NCI-H2196 (cell line): ENCODE measurements at regions not wholly inside any gene's neighbourhood (a gene's known extent, or its start where the extent isn't known, plus 50 kb on each side); places are given as distances from the start of the nearest gene placed in this dataset.
A peak's percentile ranks its signal among the peaks of the same experiment; 100 is the strongest.
"Not testable (repeated sequence)": the region's sequence is repeated elsewhere in the genome, so short reads cannot be mapped to it uniquely, and the experiment has no call there.

ENCODE experiments used
- DNase-seq: peaks from one replicate; lab custom pipeline; 2025; ENCODE audit not compliant: unreplicated experiment; lab: John Stamatoyannopoulos, UW

DNA sequence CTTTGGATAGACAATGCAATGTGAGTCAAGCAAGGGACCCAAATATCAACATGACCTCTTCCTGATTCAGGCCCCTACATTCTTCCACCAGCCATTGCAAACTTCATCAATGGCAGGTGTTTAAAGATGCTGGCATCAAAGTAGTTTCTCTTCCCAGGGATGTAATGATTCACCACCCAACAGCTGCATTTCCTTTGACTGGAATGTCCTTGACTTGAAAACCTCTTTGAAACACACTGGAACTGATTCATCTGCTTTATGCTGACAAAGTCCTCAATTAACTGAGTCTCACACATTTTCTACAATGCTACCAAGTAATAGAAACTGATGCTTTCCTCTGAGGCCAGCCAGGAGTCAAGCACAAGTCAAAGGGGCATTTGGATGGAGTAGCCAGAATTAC is 385.5 kb downstream of the GBE1 start:
- DNase-seq, result no peak

- no peak for DNase-seq
Observed at GRCh38 chr3:81364411-81364810, 397.0 kb downstream of the GBE1 start.

DNA sequence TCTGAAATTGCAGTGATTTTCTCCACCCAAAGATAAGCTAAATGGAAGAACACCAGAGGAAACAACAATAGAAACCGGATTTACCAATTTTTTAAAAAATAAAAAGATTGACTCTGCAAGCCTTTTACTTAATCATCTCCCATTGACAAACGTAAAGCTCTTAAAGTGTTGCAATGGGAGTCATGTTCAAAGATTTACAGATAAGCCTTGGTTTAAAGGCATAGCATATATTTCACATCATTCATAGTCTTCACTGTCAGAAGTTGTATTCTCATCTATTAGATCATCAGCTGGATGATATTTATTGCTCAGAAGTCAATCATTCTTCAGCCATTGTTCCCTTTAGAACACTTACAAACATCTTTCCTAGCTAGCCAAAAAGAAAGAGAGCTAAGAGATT is 397.6 kb downstream of the GBE1 start:
- DNase-seq, result no peak

- no peak for DNase-seq
Observed at GRCh38 chr3:81354119-81354518, 407.3 kb downstream of the GBE1 start.

DNA sequence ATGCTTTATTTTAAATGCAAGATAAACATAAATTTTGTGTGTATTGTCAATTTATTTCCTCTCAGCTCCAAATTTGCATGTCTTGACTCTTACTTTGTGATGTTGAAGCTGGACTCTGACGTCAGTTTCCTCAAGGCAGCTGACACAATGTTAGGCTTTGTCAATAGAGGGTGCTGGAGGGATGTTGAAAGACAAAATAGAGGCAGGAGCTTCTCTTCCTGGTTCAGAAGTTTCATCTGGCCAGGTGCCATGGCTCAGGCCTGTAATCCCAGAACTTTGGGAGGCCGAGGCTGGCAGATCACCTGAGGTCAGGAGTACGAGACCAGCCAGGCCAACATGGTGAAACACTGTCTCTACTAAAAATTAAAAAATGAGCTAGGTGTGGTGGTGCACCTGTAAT is 408.6 kb downstream of the GBE1 start:
- peak; percentile 3 for DNase-seq

- DNase-seq, result no peak
Observed at GRCh38 chr3:81349816-81350340, 411.6 kb downstream of the GBE1 start.

DNA sequence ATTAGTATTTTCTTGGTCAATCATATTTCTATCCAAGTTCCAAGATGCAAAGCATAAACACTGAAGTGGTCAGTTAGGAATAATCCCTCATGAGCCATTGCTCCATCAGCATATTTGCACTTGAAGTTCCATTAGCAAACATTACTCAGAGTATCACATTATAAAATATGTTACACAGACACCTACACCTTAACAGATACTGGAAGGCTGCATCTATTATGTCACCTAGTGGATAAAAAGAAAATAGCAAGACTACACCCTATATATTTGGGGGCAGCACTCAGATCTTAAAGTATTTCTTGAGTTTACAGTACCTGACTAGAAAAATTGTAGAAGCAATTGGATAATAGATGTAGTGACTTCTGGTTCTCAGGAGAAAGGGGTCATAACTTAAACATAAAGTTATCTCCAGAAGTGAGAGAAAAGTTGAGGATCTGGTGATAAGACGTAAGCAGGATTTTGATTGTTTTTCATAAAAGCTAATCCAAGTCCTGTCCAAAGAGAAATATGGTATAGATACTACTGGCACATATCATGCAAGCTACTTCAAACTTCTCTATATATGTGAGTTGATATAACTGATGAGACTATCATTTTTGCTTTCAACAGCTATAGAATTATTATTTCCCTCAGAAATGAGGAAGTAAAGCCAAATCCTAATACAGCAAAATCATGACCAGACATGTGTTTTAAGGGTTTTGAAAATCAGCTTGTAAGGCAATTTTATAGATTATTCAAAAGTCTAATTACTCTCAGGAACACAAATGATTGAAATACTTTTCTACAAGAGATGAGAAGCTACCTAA is 422.2 kb downstream of the GBE1 start:
- no peak for DNase-seq

- no peak for DNase-seq
Observed at GRCh38 chr3:81336470-81336869, 425.0 kb downstream of the GBE1 start.

- DNase-seq, result not testable (repeated sequence)
Observed at GRCh38 chr3:81329835-81330234, 431.6 kb downstream of the GBE1 start.

- DNase-seq, result no peak
Observed at GRCh38 chr3:81326245-81326644, 435.2 kb downstream of the GBE1 start.

- no peak for DNase-seq
Observed at GRCh38 chr3:81320862-81321261, 440.6 kb downstream of the GBE1 start.

DNA sequence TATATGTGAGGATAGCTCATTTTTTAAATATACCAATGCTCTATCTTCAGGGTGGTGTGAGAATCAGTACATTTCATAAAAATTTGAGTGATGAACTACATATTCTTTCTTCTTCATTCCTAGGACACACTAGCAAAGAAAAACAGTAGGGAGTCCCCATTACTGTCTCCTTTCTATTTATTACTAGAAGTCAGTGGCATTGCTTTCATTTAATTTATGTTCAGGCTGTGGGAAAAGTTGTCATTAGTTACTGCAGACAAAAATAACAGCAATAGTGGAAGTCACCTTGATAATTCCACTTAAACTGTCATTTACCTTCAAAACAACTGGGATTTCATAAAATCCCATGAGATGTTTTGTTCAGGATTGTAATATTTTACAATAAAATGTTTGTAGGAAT is 446.4 kb downstream of the GBE1 start:
- no peak for DNase-seq

- no peak for DNase-seq
Observed at GRCh38 chr3:81311321-81311720, 450.1 kb downstream of the GBE1 start.

GRCh38 chr3:81308306-81308705 is 453.1 kb downstream of the GBE1 start:
- DNase-seq, result no peak

DNA sequence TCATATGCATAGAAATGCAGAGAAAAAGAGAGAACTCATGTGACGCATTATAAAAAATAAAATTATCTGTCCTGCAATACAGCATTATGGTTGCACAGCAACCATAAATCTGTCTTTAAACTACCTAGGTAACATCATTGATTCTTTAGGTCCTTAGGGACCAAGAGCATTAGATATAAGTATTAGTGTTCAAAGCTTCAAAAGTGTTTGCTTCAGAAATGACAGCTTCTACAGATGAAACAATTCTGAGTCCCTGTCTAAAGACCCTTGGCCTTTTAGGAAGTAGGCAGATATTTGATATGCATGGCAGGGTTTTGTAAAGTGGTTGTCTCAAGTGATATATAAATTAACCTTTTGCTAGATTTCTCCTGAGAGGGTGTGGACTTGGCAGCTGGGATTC is 454.2 kb downstream of the GBE1 start:
- no peak for DNase-seq

GRCh38 chr3:81303321-81303720 is 458.1 kb downstream of the GBE1 start:
- DNase-seq, result no peak

DNA sequence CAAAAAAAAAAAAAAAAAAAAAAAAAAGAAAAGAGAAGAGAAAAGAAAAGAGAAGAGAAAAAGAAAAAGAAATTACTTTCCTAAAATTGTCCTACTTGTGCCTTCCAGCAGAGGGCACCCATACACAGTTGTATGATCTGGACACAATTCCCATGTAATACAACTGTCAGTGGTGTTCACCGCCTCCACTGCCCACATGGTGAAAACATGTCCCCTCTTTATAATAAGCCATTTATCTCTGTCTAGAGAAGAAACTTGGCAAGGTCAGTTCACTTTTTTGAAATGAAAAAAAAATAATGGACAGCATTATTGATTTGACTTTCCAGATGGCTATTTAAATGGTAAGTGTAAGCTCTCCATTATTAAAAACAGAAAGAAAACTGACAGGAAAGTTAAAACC is 459.4 kb downstream of the GBE1 start:
- DNase-seq, result peak; percentile 11

GRCh38 chr3:81301230-81301629 is 460.2 kb downstream of the GBE1 start:
- no peak for DNase-seq

GRCh38 chr3:81300324-81300927 is 461.0 kb downstream of the GBE1 start:
- no peak for DNase-seq

- no peak for DNase-seq
Observed at GRCh38 chr3:81299481-81299880, 462.0 kb downstream of the GBE1 start.

- no peak for DNase-seq
Observed at GRCh38 chr3:81295906-81296577, 465.4 kb downstream of the GBE1 start.

DNA sequence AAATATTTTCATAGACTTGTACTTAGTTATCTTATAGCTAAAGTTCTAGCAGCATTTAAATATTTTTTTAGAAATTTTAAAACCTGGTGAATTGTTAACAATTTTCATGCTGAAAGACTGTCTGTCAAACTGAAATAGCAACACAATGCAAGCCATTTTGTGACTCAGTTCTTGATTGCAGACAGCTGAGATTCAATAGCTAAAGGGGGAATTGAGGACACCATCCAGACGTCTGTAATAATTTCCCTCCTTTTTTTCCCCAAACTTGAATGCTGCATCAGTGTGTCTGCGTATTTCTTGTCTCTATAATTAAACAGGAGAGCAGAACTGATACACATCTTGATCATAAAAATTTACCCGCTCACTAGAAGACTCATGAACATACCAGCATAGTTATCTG is 468.3 kb downstream of the GBE1 start:
- no peak for DNase-seq
